KOPT-K1 (cell line): ENCODE measurements at regions not wholly inside any gene's neighbourhood (a gene's known extent, or its start where the extent isn't known, plus 50 kb on each side); places are given as distances from the start of the nearest gene placed in this dataset.

Source experiments
- H3K27ac ChIP-seq: fragments of 200-600 bp; sonication (generic); 2 replicates; pipeline ENCODE4 v1.5.1; 2016; ENCODE audit warnings: antibody characterized with exemption, mild to moderate bottlenecking, low read depth, low read length; ENCODE audit not compliant: poor library complexity, severe bottlenecking
- H3K36me3 ChIP-seq: fragments of 200-600 bp; sonication (generic); 2 replicates; pipeline ENCODE4 v1.5.1; 2017; ENCODE audit warnings: antibody characterized with exemption, mild to moderate bottlenecking, low read length, moderate library complexity; ENCODE audit not compliant: insufficient read depth
- H3K9me3 ChIP-seq: fragments of 200-600 bp; sonication (generic); 2 replicates; pipeline ENCODE4 v1.5.1; 2017; ENCODE audit warnings: antibody characterized with exemption, low read length, mild to moderate bottlenecking; ENCODE audit not compliant: insufficient read depth, poor library complexity, severe bottlenecking

DNA sequence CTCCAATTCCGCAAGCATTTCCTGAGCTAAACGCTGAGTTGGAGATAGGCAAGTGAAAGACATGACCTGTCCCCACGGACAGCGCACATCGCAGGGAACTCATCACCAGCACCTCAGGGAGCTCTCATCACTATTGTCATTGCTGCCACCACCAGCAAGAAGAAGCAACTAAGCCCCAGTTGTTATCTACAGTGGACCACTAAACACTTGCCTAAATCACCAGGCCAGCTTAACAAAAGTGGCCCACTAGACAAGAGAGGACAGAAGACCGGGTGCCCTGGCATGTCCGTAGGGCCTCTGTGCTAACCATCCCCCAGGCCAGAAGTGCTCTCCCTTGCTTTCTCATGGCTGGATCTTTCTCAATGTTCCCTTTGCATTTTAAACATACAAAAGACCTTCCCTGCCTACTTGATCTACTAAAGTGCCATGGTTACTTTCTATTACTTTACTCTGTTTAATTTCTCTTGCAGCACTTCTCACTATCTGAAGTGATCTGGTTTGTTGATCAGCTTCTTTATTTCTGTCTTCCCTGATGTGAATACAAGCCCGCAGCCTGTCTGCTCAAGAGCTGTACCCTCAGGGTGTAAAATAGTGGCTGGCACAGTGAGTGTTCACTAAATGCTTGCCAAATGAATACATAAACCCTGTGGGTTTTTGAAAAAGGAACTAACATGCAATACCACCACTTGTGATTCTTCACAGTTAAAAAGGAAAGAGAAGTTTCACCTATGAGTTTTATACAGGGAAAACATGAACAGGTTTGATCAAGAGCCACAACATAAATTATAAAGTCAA is 60.9 kb upstream of the RFLNA start:
- H3K27ac ChIP-seq, result no peak overlapping the region
- no peaks in the 10 kb centered on the region for H3K36me3 ChIP-seq
- peaks cover 4% of the 10 kb centered on the region for H3K9me3 ChIP-seq

DNA sequence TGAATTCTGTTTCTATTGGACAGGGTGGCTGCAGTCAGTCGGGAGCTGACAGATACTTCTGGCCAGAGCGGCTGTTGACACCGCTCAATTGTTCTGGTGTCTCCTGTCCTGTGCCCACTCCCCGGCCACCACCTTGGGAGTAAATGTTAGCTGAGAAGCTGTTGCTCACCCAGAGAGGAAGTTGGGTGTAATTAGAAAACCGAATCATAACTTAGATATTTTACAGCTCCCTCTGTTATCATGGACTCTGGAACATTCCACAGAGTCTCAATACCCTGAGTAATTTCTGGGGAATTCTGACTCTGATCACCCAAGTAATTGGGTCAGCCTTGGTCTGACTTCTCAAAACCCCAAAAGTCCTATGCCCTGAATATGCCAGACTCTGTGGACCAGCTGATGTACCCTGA is 58.3 kb upstream of the RFLNA start:
- Histone ChIP-seq H3K27ac (no peak overlapping the region), H3K36me3 (no peaks in the 10 kb centered on the region), H3K9me3 (no peaks in the 10 kb centered on the region)

DNA sequence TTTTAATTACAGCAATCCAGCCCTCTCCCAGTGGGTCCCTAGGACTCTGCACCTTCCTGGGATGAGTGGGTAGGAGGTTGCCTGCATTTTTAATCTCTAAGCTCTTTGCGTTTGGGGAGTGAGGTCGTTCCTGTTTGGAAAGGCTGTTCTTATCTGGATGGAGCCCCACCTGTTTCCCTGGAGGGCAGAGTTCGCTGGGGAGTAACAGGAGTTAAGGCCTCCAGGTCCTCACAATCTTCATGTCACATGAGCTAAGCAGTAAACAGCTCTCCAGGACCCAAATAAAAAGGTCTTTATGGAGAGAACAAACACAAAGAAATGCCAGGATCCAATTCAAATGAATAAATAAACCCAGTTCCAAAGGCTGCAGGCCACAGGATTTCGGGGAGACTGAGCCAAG is 56.0 kb upstream of the RFLNA start:
- Histone ChIP-seq H3K9me3 (no peaks in the 10 kb centered on the region), H3K27ac (no peak overlapping the region), H3K36me3 (no peaks in the 10 kb centered on the region)

DNA sequence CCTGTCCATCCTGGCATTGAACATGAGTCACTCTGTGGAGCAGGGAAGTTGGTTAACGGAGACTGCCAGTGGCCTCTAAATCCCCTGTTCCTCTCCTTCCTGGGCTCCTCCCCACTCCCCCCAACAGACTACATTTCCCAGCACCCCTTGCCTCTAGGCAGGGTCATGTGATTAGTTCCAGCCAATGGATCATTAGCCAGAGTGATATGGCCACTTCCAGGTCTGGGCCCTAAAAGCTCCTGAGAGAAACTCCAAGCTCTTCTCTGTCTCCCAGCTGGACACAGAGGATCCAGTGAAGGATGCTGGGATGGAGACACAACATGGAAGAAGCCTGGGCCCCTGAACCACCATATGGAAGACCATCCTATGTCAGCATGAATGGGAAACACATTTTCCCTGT is 54.4 kb upstream of the RFLNA start:
- Histone ChIP-seq H3K9me3 (peaks cover 2% of the 10 kb centered on the region), H3K36me3 (no peaks in the 10 kb centered on the region), H3K27ac (no peak overlapping the region)

DNA sequence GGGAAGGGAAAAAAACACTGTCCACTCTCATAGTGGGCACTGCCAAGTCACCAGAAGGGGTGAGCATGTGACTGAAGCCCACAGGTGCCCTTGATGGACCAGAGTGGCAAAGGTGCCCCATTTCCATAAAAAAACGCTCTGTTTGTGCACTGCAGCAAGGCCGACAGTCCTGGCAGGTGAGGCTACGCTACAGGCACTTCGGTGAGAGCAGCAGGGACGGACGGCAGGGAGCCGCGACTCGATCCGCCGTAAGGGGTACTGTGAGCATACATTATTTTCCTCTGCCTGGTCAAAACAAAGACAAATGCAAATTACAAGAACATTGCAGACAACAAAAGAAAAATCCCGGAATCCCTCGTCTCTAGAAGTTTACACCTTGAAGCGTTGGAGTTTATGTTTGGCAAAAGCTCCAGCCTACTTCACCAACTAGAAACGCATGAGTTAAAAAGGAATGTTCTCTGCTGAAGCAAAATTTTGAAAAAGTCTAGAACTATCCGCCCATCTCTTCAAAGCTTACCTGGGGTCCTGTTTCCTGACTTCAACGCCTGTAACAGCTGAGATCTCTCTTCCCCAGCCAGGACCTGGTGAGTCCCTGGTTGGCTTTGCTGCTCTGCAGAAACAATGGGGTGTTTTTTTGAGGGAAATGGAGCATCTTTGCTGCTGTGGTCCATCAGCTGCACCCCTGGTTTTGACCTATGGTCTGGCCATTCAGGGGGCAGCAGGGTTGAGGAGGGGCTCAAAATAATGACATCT is 52.9 kb upstream of the RFLNA start:
- no peaks in the 10 kb centered on the region for H3K36me3 ChIP-seq
- H3K9me3 ChIP-seq, result peaks cover 14% of the 10 kb centered on the region

DNA sequence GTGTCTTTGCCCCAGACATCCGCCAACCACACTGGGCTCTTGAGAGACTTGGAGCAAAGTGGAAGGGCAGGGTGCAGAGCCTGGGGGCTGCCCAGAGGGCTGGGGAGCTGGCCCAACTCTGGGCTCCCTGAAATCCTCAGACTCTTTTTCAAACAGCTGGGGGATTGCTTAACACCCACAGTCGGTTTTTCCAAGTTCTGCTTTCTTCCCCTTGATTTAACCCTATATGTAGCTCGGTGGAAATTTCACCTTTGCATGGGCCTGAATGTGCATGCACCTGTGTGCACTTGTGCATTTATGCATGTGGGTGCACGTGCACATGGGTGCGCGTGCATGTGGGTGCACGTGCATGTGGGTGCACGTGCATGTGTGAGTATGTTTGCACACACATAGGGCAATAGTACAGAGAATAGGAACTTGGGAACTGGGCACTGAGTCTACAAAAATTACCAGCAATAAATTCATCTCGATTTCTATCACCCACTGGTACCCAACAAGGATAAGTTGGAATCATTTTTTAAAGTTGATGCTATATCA is 52.3 kb upstream of the RFLNA start:
- peaks cover 21% of the 10 kb centered on the region for H3K9me3 ChIP-seq
- H3K27ac ChIP-seq, result no peak overlapping the region
- no peaks in the 10 kb centered on the region for H3K36me3 ChIP-seq

More for the DNA sequence above, 52.9 kb upstream of the RFLNA start:
- no peak overlapping the region for H3K27ac ChIP-seq

DNA sequence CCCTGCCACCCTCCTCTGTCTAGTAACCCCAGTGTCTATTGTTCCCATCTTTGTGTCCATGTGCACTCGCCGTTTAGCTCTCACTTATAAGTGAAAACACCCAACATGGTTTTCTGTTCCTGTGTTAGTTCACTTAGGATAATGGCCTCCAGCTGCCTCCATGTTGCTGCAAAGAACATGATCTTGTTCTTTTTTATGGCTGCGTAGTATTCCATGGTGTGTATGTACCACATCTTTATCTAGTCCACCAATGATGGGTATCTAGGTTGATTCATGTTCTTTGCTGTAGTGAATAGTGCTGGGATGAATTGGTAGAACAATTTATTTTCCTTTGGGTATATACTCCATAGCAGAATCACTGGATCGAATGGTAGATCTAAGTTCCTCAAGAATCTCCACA is 51.0 kb upstream of the RFLNA start:
- H3K27ac ChIP-seq, result no peak overlapping the region
- H3K9me3 ChIP-seq, result peaks cover 22% of the 10 kb centered on the region

More for the DNA sequence above, 51.0 kb upstream of the RFLNA start:
- no peaks in the 10 kb centered on the region for H3K36me3 ChIP-seq
